Putamen (tissue), 1 donor: ENCODE measurements at regions not wholly inside any gene's neighbourhood (a gene's known extent, or its start where the extent isn't known, plus 50 kb on each side); places are given as distances from the start of the nearest gene placed in this dataset.

Experiments used
- DNase-seq: peaks from one replicate; pipeline ENCODE4 v3.0.0-alpha.2; 2016; ENCODE audit warnings: low spot score

GRCh38 chr2:145144131-145144728, 624.3 kb upstream of the ZEB2 start:
- no peak for DNase-seq

- DNase-seq: no peak
Observed at GRCh38 chr2:145141981-145142380, 622.1 kb upstream of the ZEB2 start.

GRCh38 chr2:145140658-145141057, 620.7 kb upstream of the ZEB2 start:
- DNase-seq: no peak

GRCh38 chr2:145138626-145139025, 618.7 kb upstream of the ZEB2 start:
- no peak for DNase-seq

- no peak for DNase-seq
Observed at GRCh38 chr2:145137901-145138300, 618.0 kb upstream of the ZEB2 start.

- DNase-seq: no peak
Observed at GRCh38 chr2:145137211-145137610, 617.3 kb upstream of the ZEB2 start.

GRCh38 chr2:145136702-145137101, 616.8 kb upstream of the ZEB2 start:
- DNase-seq: no peak

- DNase-seq: no peak
Observed at GRCh38 chr2:145126146-145126545, 606.2 kb upstream of the ZEB2 start.

- DNase-seq: no peak
Observed at GRCh38 chr2:145124085-145124484, 604.2 kb upstream of the ZEB2 start.

GRCh38 chr2:145123606-145124005, 603.7 kb upstream of the ZEB2 start:
- peak; percentile 3 for DNase-seq

- DNase-seq: no peak
Observed at GRCh38 chr2:145119225-145119624, 599.3 kb upstream of the ZEB2 start.

- DNase-seq: peak; percentile 13
Observed at GRCh38 chr2:145116834-145117725, 597.2 kb upstream of the ZEB2 start.

GRCh38 chr2:145116056-145116455, 596.1 kb upstream of the ZEB2 start:
- DNase-seq: no peak

GRCh38 chr2:145114726-145115125, 594.8 kb upstream of the ZEB2 start:
- DNase-seq: no peak

GRCh38 chr2:145112467-145112866, 592.5 kb upstream of the ZEB2 start:
- no peak for DNase-seq

- DNase-seq: no peak
Observed at GRCh38 chr2:145110668-145111356, 590.9 kb upstream of the ZEB2 start.

GRCh38 chr2:145108959-145109710, 589.2 kb upstream of the ZEB2 start:
- DNase-seq: no peak

GRCh38 chr2:145108361-145108778, 588.5 kb upstream of the ZEB2 start:
- no peak for DNase-seq

GRCh38 chr2:145106293-145106692, 586.4 kb upstream of the ZEB2 start:
- no peak for DNase-seq

GRCh38 chr2:145102706-145103105, 582.8 kb upstream of the ZEB2 start:
- DNase-seq: no peak

GRCh38 chr2:145100301-145100700, 580.4 kb upstream of the ZEB2 start:
- no peak for DNase-seq

- no peak for DNase-seq
Observed at GRCh38 chr2:145096582-145096981, 576.7 kb upstream of the ZEB2 start.
